ENCODE measurements at regions not wholly inside any gene's neighbourhood (a gene's known extent, or its start where the extent isn't known, plus 50 kb on each side); places are given as distances from the start of the nearest gene placed in this dataset.

DNA sequence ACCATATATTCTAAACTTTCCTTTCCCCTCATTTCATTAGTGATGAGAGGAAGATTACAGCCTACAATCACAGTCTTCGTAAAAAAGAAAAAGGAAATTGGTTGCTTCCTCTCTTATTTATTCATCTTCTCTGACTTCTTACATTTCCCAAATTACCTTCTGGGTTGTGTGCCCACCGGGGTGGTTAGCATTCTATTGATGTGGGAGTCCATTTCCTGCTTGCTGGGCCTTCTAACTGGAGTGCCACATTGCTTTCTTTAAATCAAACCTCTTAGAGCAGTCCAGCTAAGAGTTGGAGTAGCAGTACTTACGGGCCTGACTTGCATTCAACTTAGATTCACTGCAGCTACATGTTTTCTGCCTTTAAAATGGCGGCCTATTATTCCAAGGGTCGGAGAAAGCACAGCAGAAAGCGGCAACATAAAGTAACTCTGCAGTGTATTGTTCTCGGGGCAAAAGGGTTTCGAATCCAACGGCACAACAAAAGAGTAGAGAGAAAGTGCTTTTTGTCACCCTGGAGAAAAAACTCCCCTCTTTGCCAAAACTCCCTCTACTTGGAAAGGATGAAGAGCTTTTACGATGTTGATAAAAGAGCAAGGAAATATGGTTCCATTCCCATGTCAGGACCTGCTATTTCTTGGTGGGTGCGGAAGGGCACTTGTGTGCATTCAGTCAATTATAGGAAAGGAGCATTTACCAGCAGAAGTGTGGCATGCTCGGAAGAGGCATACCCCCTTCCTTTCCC, 110.6 kb upstream of the DLX2 start:
- Histone ChIP-seq H3K4me3 (no peak overlapping the region), H3K4me1 (no peaks in the 10 kb centered on the region), H3K9me3 (no peaks in the 10 kb centered on the region), H3K36me3 (no peaks in the 10 kb centered on the region), H3K27me3 (no peaks in the 10 kb centered on the region), H3K27ac (replicated peaks in 1 of 4) (no peak overlapping the region)
- intact Hi-C loops (cut with DNase I): no loop called here
- WGBS: 93% methylated on average over 12 of the region's 12 CpGs
- no peak for DNase-seq (ENCODE audit: extremely low spot score)
- TF ChIP-seq, protein P1, sequence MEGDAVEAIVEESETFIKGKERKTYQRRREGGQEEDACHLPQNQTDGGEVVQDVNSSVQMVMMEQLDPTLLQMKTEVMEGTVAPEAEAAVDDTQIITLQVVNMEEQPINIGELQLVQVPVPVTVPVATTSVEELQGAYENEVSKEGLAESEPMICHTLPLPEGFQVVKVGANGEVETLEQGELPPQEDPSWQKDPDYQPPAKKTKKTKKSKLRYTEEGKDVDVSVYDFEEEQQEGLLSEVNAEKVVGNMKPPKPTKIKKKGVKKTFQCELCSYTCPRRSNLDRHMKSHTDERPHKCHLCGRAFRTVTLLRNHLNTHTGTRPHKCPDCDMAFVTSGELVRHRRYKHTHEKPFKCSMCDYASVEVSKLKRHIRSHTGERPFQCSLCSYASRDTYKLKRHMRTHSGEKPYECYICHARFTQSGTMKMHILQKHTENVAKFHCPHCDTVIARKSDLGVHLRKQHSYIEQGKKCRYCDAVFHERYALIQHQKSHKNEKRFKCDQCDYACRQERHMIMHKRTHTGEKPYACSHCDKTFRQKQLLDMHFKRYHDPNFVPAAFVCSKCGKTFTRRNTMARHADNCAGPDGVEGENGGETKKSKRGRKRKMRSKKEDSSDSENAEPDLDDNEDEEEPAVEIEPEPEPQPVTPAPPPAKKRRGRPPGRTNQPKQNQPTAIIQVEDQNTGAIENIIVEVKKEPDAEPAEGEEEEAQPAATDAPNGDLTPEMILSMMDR (IDR thresholded peaks at IDR 0.05): no peak
- TF ChIP-seq POLR2AphosphoS5 (IDR thresholded peaks at IDR 0.05) (no peak), POLR2A (IDR thresholded peaks at IDR 0.05; ENCODE audit: low read depth) (no peak), EP300 (IDR thresholded peaks at IDR 0.05) (no peak)

DNA sequence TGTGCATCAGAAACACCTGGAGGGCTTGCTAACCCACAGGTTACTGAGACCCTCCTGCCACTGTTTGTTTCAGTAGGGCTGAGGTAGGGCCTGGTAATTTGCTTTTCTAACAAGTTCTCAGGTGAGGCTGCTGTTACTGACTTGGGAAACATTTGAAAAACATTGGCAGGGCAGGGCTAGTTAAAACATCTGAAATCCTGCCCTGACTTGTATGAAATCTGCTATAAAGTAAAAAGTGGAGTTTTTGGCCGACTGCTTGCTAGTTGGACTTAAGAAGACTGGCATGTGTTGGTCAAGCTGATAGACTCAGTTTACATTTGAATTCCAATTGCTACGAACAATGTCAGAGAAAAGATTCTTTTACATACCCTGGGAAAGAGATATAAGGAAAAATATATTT, 111.6 kb upstream of the DLX2 start:
- no peak overlapping the region for H3K27ac ChIP-seq (replicated peaks in 1 of 4)
- no peaks in the 10 kb centered on the region for H3K9me3 ChIP-seq
- TF ChIP-seq EP300 (IDR thresholded peaks at IDR 0.05) (no peak), POLR2AphosphoS5 (IDR thresholded peaks at IDR 0.05) (no peak), POLR2A (IDR thresholded peaks at IDR 0.05; ENCODE audit: low read depth) (no peak)
- TF ChIP-seq, protein P1 (IDR thresholded peaks at IDR 0.05): no peak
- no peaks in the 10 kb centered on the region for H3K36me3 ChIP-seq
- no peak for DNase-seq (ENCODE audit: extremely low spot score)
- no peak overlapping the region for H3K4me3 ChIP-seq
- H3K27me3 ChIP-seq: no peaks in the 10 kb centered on the region
- intact Hi-C loops (cut with DNase I): no loop called here
- H3K4me1 ChIP-seq: no peaks in the 10 kb centered on the region
- WGBS: 98% methylated on average over 2 of the region's 2 CpGs

DNA sequence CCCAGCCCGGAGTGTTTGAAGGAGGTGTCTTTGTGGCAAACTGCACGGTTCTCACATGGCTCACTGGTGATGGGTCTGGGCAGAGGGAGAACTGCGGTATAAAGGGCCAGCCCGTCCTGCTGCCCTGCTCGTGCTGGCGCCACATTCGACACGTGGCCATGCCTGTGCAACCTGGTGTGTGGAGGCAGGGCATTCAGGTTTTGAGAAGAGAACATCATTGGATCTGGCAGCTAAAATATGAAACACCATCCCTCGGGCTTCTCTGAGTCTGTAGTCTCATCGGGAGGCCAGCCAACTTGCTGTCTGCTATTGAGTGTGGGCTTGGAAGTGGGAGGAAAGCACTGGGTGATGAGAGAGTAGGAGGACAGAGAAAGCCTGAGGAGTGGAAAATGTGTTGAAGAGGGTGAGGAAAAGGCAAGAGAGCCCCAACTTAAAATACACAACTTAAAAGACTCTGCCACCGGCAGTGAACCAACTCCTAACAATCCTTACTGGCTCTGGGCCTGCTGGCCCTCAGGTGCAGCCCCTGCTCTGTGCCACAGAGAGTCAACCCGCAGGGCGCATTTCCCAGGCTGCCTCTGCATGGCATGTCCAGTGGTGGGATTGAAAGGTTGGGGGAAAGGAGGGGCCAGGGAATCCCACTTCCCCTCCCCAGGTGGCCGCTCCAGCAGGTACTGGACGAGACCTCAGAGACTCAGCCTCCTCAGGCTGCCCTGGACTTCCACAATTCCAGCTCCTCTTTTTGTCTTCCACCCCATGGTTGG, 112.7 kb upstream of the DLX2 start:
- H3K9me3 ChIP-seq: no peaks in the 10 kb centered on the region
- H3K4me1 ChIP-seq: no peaks in the 10 kb centered on the region
- DNase-seq (ENCODE audit: extremely low spot score): no peak
- intact Hi-C loops (cut with DNase I): no loop called here
- TF ChIP-seq POLR2AphosphoS5 (IDR thresholded peaks at IDR 0.05) (no peak), EP300 (IDR thresholded peaks at IDR 0.05) (no peak), POLR2A (IDR thresholded peaks at IDR 0.05; ENCODE audit: low read depth) (no peak)
- TF ChIP-seq, protein P1 (IDR thresholded peaks at IDR 0.05): no peak
- H3K4me3 ChIP-seq: no peak overlapping the region
- WGBS: 71% methylated on average over 9 of the region's 15 CpGs
- no peak overlapping the region for H3K27ac ChIP-seq (replicated peaks in 1 of 4)
- H3K36me3 ChIP-seq: no peaks in the 10 kb centered on the region
- H3K27me3 ChIP-seq: no peaks in the 10 kb centered on the region

DNA sequence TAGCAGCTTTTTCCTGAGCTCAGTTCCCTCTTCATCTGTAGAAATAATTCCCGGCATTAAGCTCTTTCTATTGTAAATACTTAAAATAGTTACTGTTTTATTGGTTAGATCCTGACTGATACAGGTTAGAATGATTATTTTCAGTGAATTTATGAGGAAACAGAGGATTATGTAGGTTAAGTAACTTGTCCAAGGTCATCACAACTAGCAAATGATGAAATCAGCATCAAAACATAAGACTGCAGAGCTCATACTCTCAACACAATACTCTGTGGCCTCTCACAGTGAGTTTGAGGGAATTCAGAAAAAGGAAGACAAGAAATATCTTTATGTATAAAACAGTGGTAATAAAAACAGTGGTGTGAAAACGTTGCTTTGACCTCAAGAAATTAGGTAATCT, 113.2 kb upstream of the DLX2 start:
- whole genome bisulfite sequencing: 69% methylated on average over 2 of the region's 2 CpGs
- no peak for DNase-seq (ENCODE audit: extremely low spot score)
- intact Hi-C loops (cut with DNase I): no loop called here

More for the DNA sequence above, 113.2 kb upstream of the DLX2 start:
- Histone ChIP-seq H3K36me3 (no peaks in the 10 kb centered on the region), H3K4me3 (no peak overlapping the region), H3K27me3 (no peaks in the 10 kb centered on the region), H3K9me3 (no peaks in the 10 kb centered on the region), H3K4me1 (no peaks in the 10 kb centered on the region), H3K27ac (replicated peaks in 1 of 4) (no peak overlapping the region)
- TF ChIP-seq, protein P1 (IDR thresholded peaks at IDR 0.05): no peak
- no peak for TF ChIP-seq POLR2A (IDR thresholded peaks at IDR 0.05; ENCODE audit: low read depth)
- TF ChIP-seq POLR2AphosphoS5 (IDR thresholded peaks at IDR 0.05): no peak
- TF ChIP-seq EP300 (IDR thresholded peaks at IDR 0.05): no peak
